OCI-LY7 (cell line): ENCODE measurements at regions not wholly inside any gene's neighbourhood (a gene's known extent, or its start where the extent isn't known, plus 50 kb on each side); places are given as distances from the start of the nearest gene placed in this dataset.

ENCODE experiments used
- BruUV-seq: library from RNA; stranded (reverse); fragments of 400-500 nt; replicated peaks from 2 replicates; lab custom pipeline; 2021; lab: Mats Ljungman, UMichigan
- CTCF ChIA-PET: fragments of 300-600 bp; sonication (Branson Sonifier 250); formaldehyde crosslinking; loops from one replicate; lab custom pipeline; 2022; ENCODE audit warnings: antibody characterized with exemption; ENCODE audit not compliant: unreplicated experiment; lab: Charles Lee
- POLR2A ChIA-PET: fragments of 300-600 bp; sonication (Branson Sonifier 250); formaldehyde crosslinking; loops from one replicate; lab custom pipeline; 2022; ENCODE audit warnings: antibody characterized with exemption; lab: Charles Lee
- DNase-seq: peaks from one replicate; pipeline ENCODE4 v3.0.0-alpha.2; 2015; ENCODE audit warnings: low spot score
- H2AFZ ChIP-seq: fragments of 200-600 bp; sonication (generic), shearing (Covaris generic); 2 replicates; pipeline ENCODE4 v1.6.1; 2014; ENCODE audit warnings: mild to moderate bottlenecking, antibody characterized with exemption, low read length, moderate library complexity
- H3K27ac ChIP-seq: fragments of 200-600 bp; sonication (generic); 2 replicates; pipeline ENCODE4 v1.5.1; 2014; ENCODE audit warnings: mixed run types, low read depth, mild to moderate bottlenecking, moderate library complexity, low read length, inconsistent platforms; ENCODE audit not compliant: poor library complexity, severe bottlenecking
- H3K36me3 ChIP-seq: fragments of 200-600 bp; sonication (generic); 2 replicates; pipeline ENCODE4 v1.6.1; 2014; ENCODE audit warnings: mild to moderate bottlenecking, antibody characterized with exemption, low read length, moderate library complexity, mixed read lengths; ENCODE audit not compliant: insufficient read depth
- H3K4me1 ChIP-seq: fragments of 200-600 bp; sonication (generic); 2 replicates; pipeline ENCODE4 v1.5.1; 2014; ENCODE audit warnings: mild to moderate bottlenecking, low read length; ENCODE audit not compliant: insufficient read depth, poor library complexity, severe bottlenecking
- H3K4me2 ChIP-seq: fragments of 200-600 bp; sonication (generic); 2 replicates; pipeline ENCODE4 v1.6.1; 2014; ENCODE audit warnings: mild to moderate bottlenecking, low read length
- H3K4me3 ChIP-seq: fragments of 200-600 bp; sonication (generic); 2 replicates; pipeline ENCODE4 v1.5.1; 2014; ENCODE audit warnings: mild to moderate bottlenecking, low read depth, low read length; ENCODE audit not compliant: poor library complexity, severe bottlenecking
- H3K79me2 ChIP-seq: fragments of 200-600 bp; sonication (generic); 2 replicates; pipeline ENCODE4 v1.6.1; 2016; ENCODE audit warnings: low read depth, mild to moderate bottlenecking, low read length, moderate library complexity, mixed read lengths; ENCODE audit not compliant: insufficient read depth
- H3K9me2 ChIP-seq: fragments of 200-600 bp; sonication (generic); 2 replicates; pipeline ENCODE4 v1.6.1; 2016; ENCODE audit warnings: mild to moderate bottlenecking, low read length, mixed read lengths; ENCODE audit not compliant: insufficient read depth
- H3K9me3 ChIP-seq: fragments of 200-600 bp; sonication (generic); 2 replicates; pipeline ENCODE4 v1.6.1; 2014; ENCODE audit warnings: mild to moderate bottlenecking, mixed run types, low read length, mixed read lengths
- H4K20me1 ChIP-seq: fragments of 200-600 bp; sonication (generic); 2 replicates; pipeline ENCODE4 v1.6.1; 2014; ENCODE audit warnings: mild to moderate bottlenecking, antibody characterized with exemption, low read length, moderate library complexity, mixed read lengths; ENCODE audit not compliant: insufficient read depth
- CTCF ChIP-seq: fragments of 200-600 bp; sonication (generic); conservative IDR thresholded peaks from 2 replicates; pipeline ENCODE4 v1.5.1; 2014; ENCODE audit warnings: mild to moderate bottlenecking, antibody characterized with exemption, low read length, moderate library complexity, mixed read lengths
- EZH2phosphoT487 ChIP-seq: fragments of 200-600 bp; sonication (generic); IDR thresholded peaks from 2 replicates; pipeline ENCODE4 v1.6.1; 2018; ENCODE audit warnings: low read depth, borderline replicate concordance, mild to moderate bottlenecking, mixed run types, antibody characterized with exemption, low read length, moderate library complexity, mixed read lengths
- intact Hi-C: fragments of 100-400 bp; cut with micrococcal nuclease; formaldehyde crosslinking; loops from one replicate; pipeline ENCODE4 v1.10.0; 2022; ENCODE audit not compliant: unreplicated experiment

- Histone ChIP-seq H4K20me1 (no peaks in the 10 kb centered on the region), H3K36me3 (no peaks in the 10 kb centered on the region), H2AFZ (no peak overlapping the region), H3K9me2 (no peaks in the 10 kb centered on the region), H3K4me1 (no peaks in the 10 kb centered on the region), H3K4me3 (no peak overlapping the region), H3K4me2 (no peak overlapping the region), H3K79me2 (no peaks in the 10 kb centered on the region), H3K27ac (no peak overlapping the region), H3K9me3 (no peaks in the 10 kb centered on the region)
- CTCF ChIA-PET: no interaction called here
- intact Hi-C loops: no loop called here
- TF ChIP-seq CTCF (no peak), EZH2phosphoT487 (no peak)
- no TSS peak for BruUV-seq
- POLR2A ChIA-PET: no interaction called here
- DNase-seq: no peak
These were observed 903.7 kb downstream of the TFAP2A start for GRCh38 chr6:9511157-9511556.

GRCh38 chr6:9507136-9507895 lies 907.6 kb downstream of the TFAP2A start:
- no peaks in the 10 kb centered on the region for H3K36me3 ChIP-seq
- ChIA-PET CTCF (interaction anchor here (1.0 kb wide), 1 partner anchor 10 kb away, joined by 3 read pairs; no protein-coding TSS in a partner anchor), POLR2A (interaction anchor here (0.6 kb wide), 1 partner anchor 40 kb away, joined by 3 read pairs; no protein-coding TSS in a partner anchor)
- no peak overlapping the region for H3K4me3 ChIP-seq
- BruUV-seq: no TSS peak
- H2AFZ ChIP-seq: no peak overlapping the region
- DNase-seq: no peak
- no peaks in the 10 kb centered on the region for H3K79me2 ChIP-seq
- H3K9me2 ChIP-seq: no peaks in the 10 kb centered on the region
- no peaks in the 10 kb centered on the region for H3K9me3 ChIP-seq
- no peak for TF ChIP-seq CTCF
- no peak for TF ChIP-seq EZH2phosphoT487
- no peak overlapping the region for H3K4me2 ChIP-seq
- intact Hi-C loops: no loop called here
- H3K27ac ChIP-seq: no peak overlapping the region
- H3K4me1 ChIP-seq: no peaks in the 10 kb centered on the region
- H4K20me1 ChIP-seq: no peaks in the 10 kb centered on the region

- Histone ChIP-seq H3K4me2 (no peak overlapping the region), H3K9me3 (no peaks in the 10 kb centered on the region), H3K9me2 (no peaks in the 10 kb centered on the region), H3K27ac (no peak overlapping the region), H4K20me1 (no peaks in the 10 kb centered on the region), H3K36me3 (no peaks in the 10 kb centered on the region), H2AFZ (no peak overlapping the region), H3K4me3 (no peak overlapping the region), H3K79me2 (no peaks in the 10 kb centered on the region), H3K4me1 (no peaks in the 10 kb centered on the region)
- TF ChIP-seq EZH2phosphoT487: no peak
- no peak for TF ChIP-seq CTCF
- intact Hi-C loops: no loop called here
- DNase-seq: no peak
- ChIA-PET CTCF (no interaction called here), POLR2A (no interaction called here)
- no TSS peak for BruUV-seq
These were observed 910.7 kb downstream of the TFAP2A start for GRCh38 chr6:9504191-9504590.
